ENCODE measurements at regions not wholly inside any gene's neighbourhood (a gene's known extent, or its start where the extent isn't known, plus 50 kb on each side); places are given as distances from the start of the nearest gene placed in this dataset.

DNA sequence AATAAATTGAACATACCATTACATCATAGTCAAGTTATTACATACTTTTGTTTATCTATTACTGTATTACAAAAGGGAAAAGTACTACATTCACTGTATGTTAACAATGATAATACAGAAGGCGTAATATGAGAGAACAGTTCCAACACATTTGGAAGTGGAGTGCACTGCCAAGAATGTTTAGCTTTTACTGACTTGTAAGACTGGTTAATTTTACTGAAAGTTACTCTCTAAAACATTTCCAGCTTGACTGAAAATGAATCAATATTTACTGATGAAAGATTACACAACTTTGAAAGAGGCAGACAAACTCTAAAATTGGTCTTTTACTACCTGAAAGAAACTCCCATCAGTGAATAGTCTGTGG, 728.5 kb downstream of the FSCB start:
- Histone ChIP-seq H3K4me1 (ENCODE audit: control insufficient read depth, insufficient read depth, low read length) (no peaks in the 10 kb centered on the region), H3K4me3 (ENCODE audit: low read depth, low read length) (no peak overlapping the region), H3K36me3 (ENCODE audit: control insufficient read depth in 2 of 2, insufficient read depth in 1 of 2, low read length in 2 of 2) (no peaks in the 10 kb centered on the region), H3K9me3 (ENCODE audit: control insufficient read depth, insufficient read depth, low read depth, low read length) (no peaks in the 10 kb centered on the region), H3K27ac (ENCODE audit: extremely low read depth, low read depth, low read length) (no peak overlapping the region)
- TF ChIP-seq ZNF473 (tag by site-specific recombination; IDR thresholded peaks at IDR 0.05) = no peak
- no peak for TF ChIP-seq ZNF596 (tag by site-specific recombination; IDR thresholded peaks at IDR 0.05)
- no peak for TF ChIP-seq ZNF514 (tag by site-specific recombination; IDR thresholded peaks at IDR 0.05)
- no peak for TF ChIP-seq ZNF558 (tag by site-specific recombination; IDR thresholded peaks at IDR 0.05)
- no peak for TF ChIP-seq ZNF791 (tag by site-specific recombination; IDR thresholded peaks at IDR 0.05)
- no peak for TF ChIP-seq ZNF777 (tag by site-specific recombination; IDR thresholded peaks at IDR 0.05; ENCODE audit: borderline replicate concordance)
- no peak for TF ChIP-seq ZNF23 (tag by site-specific recombination; IDR thresholded peaks at IDR 0.05; ENCODE audit: borderline replicate concordance)
- POLR2A ChIA-PET = no interaction called here
- CTCF ChIA-PET = no interaction called here

DNA sequence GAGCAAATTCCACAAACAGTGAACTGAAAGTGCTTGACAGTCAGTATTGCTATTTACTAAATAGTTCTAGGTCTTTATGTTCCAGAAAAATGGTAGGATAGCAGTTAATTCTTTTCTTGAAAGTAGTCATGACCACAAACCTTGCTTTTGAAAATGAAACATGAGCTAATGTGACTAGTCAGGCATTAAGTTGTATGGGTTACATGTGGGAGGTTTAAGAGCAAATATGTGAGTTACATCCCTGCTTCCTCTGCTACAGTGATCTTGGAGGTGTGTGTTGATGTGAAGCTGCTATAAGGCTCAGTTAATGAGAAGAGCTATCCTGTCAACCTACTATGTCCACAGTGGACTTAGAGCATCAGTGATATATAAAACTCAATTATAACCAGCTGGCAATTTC, 741.6 kb downstream of the FSCB start:
- Histone ChIP-seq H3K4me3 (ENCODE audit: low read depth, low read length) (no peak overlapping the region), H3K36me3 (ENCODE audit: control insufficient read depth in 2 of 2, insufficient read depth in 1 of 2, low read length in 2 of 2) (no peaks in the 10 kb centered on the region), H3K4me1 (ENCODE audit: control insufficient read depth, insufficient read depth, low read length) (no peaks in the 10 kb centered on the region), H3K9me3 (ENCODE audit: control insufficient read depth, insufficient read depth, low read depth, low read length) (no peaks in the 10 kb centered on the region), H3K27ac (ENCODE audit: extremely low read depth, low read depth, low read length) (no peak overlapping the region)
- CTCF ChIA-PET = no interaction called here
- POLR2A ChIA-PET = no interaction called here
- no peak for TF ChIP-seq ZNF311 (tag by site-specific recombination; IDR thresholded peaks at IDR 0.05; ENCODE audit: borderline replicate concordance)
- no peak for TF ChIP-seq ZNF114 (tag by site-specific recombination; IDR thresholded peaks at IDR 0.05)
- no peak for TF ChIP-seq ZNF624 (tag by site-specific recombination; IDR thresholded peaks at IDR 0.05)
- TF ChIP-seq SP7 (tag by site-specific recombination; IDR thresholded peaks at IDR 0.05) = no peak
- no peak for TF ChIP-seq SALL2 (tag by site-specific recombination; IDR thresholded peaks at IDR 0.05; ENCODE audit: borderline replicate concordance)
- no peak for TF ChIP-seq ZNF341 (tag by site-specific recombination; IDR thresholded peaks at IDR 0.05; ENCODE audit: low read depth)
- no peak for TF ChIP-seq TCF7L2 (IDR thresholded peaks at IDR 0.05; ENCODE audit: borderline replicate concordance, low read depth, low read length)
- no peak for TF ChIP-seq HOXA7 (CRISPR knock-in tag; IDR thresholded peaks at IDR 0.05; ENCODE audit: borderline replicate concordance)
- TF ChIP-seq, protein P1, sequence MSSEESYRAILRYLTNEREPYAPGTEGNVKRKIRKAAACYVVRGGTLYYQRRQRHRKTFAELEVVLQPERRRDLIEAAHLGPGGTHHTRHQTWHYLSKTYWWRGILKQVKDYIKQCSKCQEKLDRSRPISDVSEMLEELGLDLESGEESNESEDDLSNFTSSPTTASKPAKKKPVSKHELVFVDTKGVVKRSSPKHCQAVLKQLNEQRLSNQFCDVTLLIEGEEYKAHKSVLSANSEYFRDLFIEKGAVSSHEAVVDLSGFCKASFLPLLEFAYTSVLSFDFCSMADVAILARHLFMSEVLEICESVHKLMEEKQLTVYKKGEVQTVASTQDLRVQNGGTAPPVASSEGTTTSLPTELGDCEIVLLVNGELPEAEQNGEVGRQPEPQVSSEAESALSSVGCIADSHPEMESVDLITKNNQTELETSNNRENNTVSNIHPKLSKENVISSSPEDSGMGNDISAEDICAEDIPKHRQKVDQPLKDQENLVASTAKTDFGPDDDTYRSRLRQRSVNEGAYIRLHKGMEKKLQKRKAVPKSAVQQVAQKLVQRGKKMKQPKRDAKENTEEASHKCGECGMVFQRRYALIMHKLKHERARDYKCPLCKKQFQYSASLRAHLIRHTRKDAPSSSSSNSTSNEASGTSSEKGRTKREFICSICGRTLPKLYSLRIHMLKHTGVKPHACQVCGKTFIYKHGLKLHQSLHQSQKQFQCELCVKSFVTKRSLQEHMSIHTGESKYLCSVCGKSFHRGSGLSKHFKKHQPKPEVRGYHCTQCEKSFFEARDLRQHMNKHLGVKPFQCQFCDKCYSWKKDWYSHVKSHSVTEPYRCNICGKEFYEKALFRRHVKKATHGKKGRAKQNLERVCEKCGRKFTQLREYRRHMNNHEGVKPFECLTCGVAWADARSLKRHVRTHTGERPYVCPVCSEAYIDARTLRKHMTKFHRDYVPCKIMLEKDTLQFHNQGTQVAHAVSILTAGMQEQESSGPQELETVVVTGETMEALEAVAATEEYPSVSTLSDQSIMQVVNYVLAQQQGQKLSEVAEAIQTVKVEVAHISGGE (tag by site-specific recombination; conservative IDR thresholded peaks at IDR 0.05; ENCODE audit: low read depth) = no peak
- no peak for TF ChIP-seq ZNF366 (tag by site-specific recombination; conservative IDR thresholded peaks at IDR 0.05)
- no peak for TF ChIP-seq ZNF426 (tag by site-specific recombination; IDR thresholded peaks at IDR 0.05)
- TF ChIP-seq ZNF140 (tag by site-specific recombination; IDR thresholded peaks at IDR 0.05) = no peak
- no peak for TF ChIP-seq ZBTB17 (tag by site-specific recombination; IDR thresholded peaks at IDR 0.05)
- no peak for TF ChIP-seq PRDM1 (tag by site-specific recombination; IDR thresholded peaks at IDR 0.05)
- TF ChIP-seq ZNF433 (tag by site-specific recombination; IDR thresholded peaks at IDR 0.05; ENCODE audit: low read depth) = no peak
- TF ChIP-seq SETDB1 (IDR thresholded peaks at IDR 0.05; ENCODE audit: insufficient read length, low read length) = no peak
- no peak for TF ChIP-seq ZNF416 (tag by site-specific recombination; IDR thresholded peaks at IDR 0.05)

All from HEK293 (cell line).